Choroid plexus epithelial cell (primary cell): ENCODE measurements at regions not wholly inside any gene's neighbourhood (a gene's known extent, or its start where the extent isn't known, plus 50 kb on each side); places are given as distances from the start of the nearest gene placed in this dataset.

Source experiments
- DNase-seq: peaks from one replicate; pipeline ENCODE4 v3.0.0-alpha.2; 2010; ENCODE audit warnings: low read depth
- H3K4me3 ChIP-seq: 2 replicates; pipeline ENCODE4 v1.5.1; 2011; ENCODE audit warnings: low read depth, mild to moderate bottlenecking, control low read depth, low read length, moderate library complexity
- CTCF ChIP-seq: conservative IDR thresholded peaks from 2 replicates; pipeline ENCODE4 v1.5.1; 2011; ENCODE audit warnings: low read depth, mild to moderate bottlenecking, control low read depth, inconsistent platforms, low read length, moderate library complexity

GRCh38 chr21:25509862-25510261, 97.4 kb downstream of the MRPL39 start:
- no peak for TF ChIP-seq CTCF
- no peak overlapping the region for H3K4me3 ChIP-seq
- no peak for DNase-seq

- TF ChIP-seq CTCF = no peak
- H3K4me3 ChIP-seq = no peak overlapping the region
- no peak for DNase-seq
These were observed 98.9 kb downstream of the MRPL39 start for GRCh38 chr21:25508364-25508763.

- TF ChIP-seq CTCF = peak; percentile 37
- H3K4me3 ChIP-seq = no peak overlapping the region
- DNase-seq = peak; percentile 39
These were observed 99.8 kb downstream of the MRPL39 start for GRCh38 chr21:25507522-25507921.

GRCh38 chr21:25506887-25507286, 100.4 kb downstream of the MRPL39 start:
- peak; percentile 70 for DNase-seq
- TF ChIP-seq CTCF = no peak
- no peak overlapping the region for H3K4me3 ChIP-seq

- DNase-seq = no peak
- TF ChIP-seq CTCF = no peak
- no peak overlapping the region for H3K4me3 ChIP-seq
These were observed 101.0 kb downstream of the MRPL39 start for GRCh38 chr21:25506261-25506660.

GRCh38 chr21:25503981-25504380, 103.3 kb downstream of the MRPL39 start:
- no peak overlapping the region for H3K4me3 ChIP-seq
- no peak for TF ChIP-seq CTCF
- DNase-seq = no peak

- H3K4me3 ChIP-seq = no peak overlapping the region
- no peak for DNase-seq
- no peak for TF ChIP-seq CTCF
These were observed 105.2 kb downstream of the MRPL39 start for GRCh38 chr21:25501996-25502665.
